ENCODE measurements at regions not wholly inside any gene's neighbourhood (a gene's known extent, or its start where the extent isn't known, plus 50 kb on each side); places are given as distances from the start of the nearest gene placed in this dataset.
"Not testable (repeated sequence)": the region's sequence is repeated elsewhere in the genome, so short reads cannot be mapped to it uniquely, and the experiment has no call there.

DNA sequence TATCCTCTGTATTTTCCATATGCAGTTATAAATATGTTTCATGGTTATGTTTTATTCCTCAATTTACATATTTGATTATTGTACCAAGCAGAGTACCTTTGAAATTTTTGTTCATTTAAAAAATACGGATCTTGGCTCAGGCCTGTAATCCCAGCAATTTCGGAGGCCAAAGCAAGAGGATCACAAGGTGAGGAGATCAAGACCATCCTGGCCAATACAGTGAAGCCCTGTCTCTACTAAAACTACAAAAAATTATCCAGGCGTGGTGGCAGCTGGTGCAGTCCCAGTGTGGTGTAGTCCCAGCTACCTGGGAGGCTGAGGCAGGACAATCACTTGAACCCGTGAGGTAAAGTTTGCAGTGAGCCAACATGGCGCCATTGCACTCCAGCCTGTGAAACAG, 251.2 kb upstream of the TPTE start:
- DNase-seq (ENCODE audit: low read depth), result peak; percentile 8

DNA sequence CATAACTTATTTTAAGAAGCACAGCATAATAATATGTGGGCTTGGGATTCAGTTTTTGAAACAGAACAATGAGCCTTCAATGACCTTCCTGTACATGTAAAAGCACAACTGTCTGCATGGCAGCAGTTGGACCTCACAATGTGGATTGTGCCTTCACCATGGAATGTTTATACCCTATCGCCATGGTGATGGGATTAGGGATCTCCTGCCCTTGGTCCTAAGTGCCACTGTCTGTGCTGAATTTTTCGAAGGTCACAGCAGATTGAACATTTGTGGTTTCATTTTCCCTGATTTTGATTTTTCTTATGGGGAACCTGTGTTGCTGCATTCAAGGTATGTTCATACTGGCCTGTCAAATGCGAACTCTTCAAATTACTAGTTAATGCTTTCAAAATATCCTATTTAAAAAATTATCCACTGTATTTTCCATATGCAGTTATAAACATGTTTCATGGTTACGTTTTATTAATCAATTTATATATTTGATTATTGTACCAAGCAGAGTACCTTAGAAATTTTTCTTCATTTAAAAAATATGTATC, 249.6 kb upstream of the TPTE start:
- not testable (repeated sequence) for DNase-seq (ENCODE audit: low read depth)

DNA sequence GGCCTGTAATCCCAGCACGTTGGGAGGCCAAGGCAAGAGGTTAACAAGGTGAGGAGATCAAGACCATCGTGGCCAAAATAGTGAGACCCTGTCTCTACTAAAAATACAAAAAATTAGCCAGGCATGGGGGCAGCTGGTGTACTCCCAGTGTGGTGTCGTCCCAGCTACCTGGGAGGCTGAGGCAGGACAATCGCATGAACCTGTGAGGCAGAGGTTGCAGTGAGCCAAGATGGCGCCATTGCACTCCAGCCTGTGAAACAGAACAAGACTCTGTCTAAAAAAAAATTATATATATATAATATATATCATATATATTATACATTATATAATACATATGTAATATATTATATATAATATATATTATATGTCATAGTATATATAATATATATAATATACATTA, 249.2 kb upstream of the TPTE start:
- DNase-seq (ENCODE audit: low read depth), result peak; percentile 10

DNA sequence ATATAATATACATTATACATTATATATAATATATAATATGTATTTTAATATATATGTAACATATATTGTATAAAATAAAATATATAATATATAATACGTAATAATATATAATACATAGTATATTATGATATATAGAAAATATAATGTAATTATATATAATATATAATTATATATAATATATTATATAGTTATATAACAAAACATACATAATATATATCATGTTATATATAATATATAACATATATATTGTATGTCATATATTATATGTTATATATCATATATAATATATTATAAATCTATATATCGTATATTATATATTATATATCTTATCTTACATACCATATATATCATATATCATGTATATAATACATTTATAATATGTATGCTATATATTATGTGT, 248.2 kb upstream of the TPTE start:
- DNase-seq (ENCODE audit: low read depth), result no peak

DNA sequence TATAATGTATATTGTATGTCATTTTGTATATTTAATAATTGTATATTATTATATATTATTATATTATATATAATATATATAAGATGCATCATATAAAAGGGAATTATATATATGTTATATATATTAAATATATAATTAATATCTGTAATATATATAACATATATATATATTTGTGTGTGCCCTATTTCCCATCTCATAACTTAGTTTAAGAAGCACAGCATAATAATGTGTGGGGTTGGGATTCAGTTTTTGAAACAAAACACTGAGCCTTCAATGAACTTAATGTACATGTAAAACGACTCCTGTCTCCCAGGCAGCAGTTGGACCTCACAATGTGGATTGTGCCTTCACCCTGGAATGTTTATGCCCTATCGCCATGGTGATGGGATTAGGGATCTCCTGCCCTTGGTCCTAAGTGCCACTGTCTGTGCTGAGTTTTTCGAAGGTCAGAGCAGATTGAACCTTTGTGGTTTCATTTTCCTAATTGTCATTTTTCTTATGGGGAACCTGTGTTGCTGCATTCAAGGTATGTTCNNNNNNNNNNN, 247.5 kb upstream of the TPTE start:
- not testable (repeated sequence) for DNase-seq (ENCODE audit: low read depth)

Data from fibroblast of gingiva (primary cell).